ENCODE measurements at regions not wholly inside any gene's neighbourhood (a gene's known extent, or its start where the extent isn't known, plus 50 kb on each side); places are given as distances from the start of the nearest gene placed in this dataset.

- TF ChIP-seq MEF2A (IDR thresholded peaks at IDR 0.05; ENCODE audit: borderline replicate concordance, low read depth): no peak
- TF ChIP-seq POLR2AphosphoS5 (IDR thresholded peaks at IDR 0.05; ENCODE audit: low read depth, low read length): no peak
These were observed 60.5 kb upstream of the FAM216B start (continued) for GRCh38 chr13:42720858-42721219.

DNA sequence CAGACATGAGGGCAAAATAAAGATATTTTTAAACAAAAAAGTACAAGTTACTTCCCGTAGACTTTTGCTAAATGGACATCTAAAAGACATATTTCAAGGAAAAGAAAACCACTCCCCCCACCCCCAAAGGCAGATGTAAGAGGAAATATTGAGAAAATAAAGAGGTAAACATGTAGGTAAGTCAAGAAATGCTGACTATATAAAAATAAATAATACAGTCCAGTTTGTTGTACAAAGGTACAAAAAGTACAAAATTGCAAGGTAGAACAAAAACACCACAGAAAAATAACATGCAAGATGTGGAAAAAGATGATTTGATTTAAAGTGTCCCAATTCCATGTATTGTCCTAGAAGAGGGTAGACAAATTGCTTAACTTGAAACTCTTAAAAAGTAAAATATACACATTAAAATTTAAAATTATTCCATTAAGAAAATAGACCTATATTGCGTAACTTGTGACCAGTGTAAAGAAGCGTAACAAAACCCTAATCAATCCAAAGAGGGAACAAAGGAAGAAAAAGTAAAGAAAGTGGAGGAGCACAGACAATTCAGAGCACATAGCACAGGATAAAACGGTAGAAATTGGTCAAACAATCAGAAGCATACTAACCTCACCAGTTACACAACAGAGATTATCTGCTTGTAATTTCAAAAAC is 58.4 kb upstream of the FAM216B start:
- POLR2A ChIA-PET: no interaction called here
- DNase-seq: no peak
- 83% methylated on average over 4 of the region's 4 CpGs for WGBS (ENCODE audit: low lambda C conversion rate)

More for the DNA sequence above, 58.4 kb upstream of the FAM216B start:
- Histone ChIP-seq H3K36me3 (replicated peaks in 1 of 2; ENCODE audit: control insufficient read depth in 1 of 2, insufficient read depth in 2 of 2, low read length in 1 of 2) (no peaks in the 10 kb centered on the region), H3K79me2 (ENCODE audit: insufficient read depth) (no peaks in the 10 kb centered on the region), H3F3A (replicated peaks; ENCODE audit: insufficient read depth) (peaks cover 5% of the 10 kb centered on the region), H2AFZ (ENCODE audit: low read depth) (no peak overlapping the region), H3K4me1 (ENCODE audit: control insufficient read depth in 1 of 2, insufficient read depth in 2 of 2, low read depth in 1 of 2, low read length in 1 of 2) (peaks cover 0 to 6% of the 10 kb centered on the region in 2 experiments; a peak in 1 of 4 replicates), H3K9ac (no peak overlapping the region), H4K20me1 (ENCODE audit: insufficient read depth) (no peaks in the 10 kb centered on the region), H3K4me2 (no peak overlapping the region), H3K4me3 (ENCODE audit: low read depth in 2 of 2, low read length in 1 of 2) (no peak overlapping the region), H3K9me3 (no peaks in the 10 kb centered on the region), H3K27ac (ENCODE audit: low read depth in 2 of 2, low read length in 1 of 2) (no peak overlapping the region), H3K27me3 (ENCODE audit: insufficient read depth) (no peaks in the 10 kb centered on the region), H3K9me2 (no peaks in the 10 kb centered on the region)
- TF ChIP-seq EP300 (IDR thresholded peaks at IDR 0.05; ENCODE audit: borderline replicate concordance in 1 of 2, low read depth in 1 of 2, low read length in 1 of 2) (no peak), ELF1 (IDR thresholded peaks at IDR 0.05) (no peak), MXI1 (IDR thresholded peaks at IDR 0.05; ENCODE audit: low read depth, low read length) (no peak), RCOR1 (IDR thresholded peaks at IDR 0.05; ENCODE audit: low read length) (no peak), GABPA (IDR thresholded peaks at IDR 0.05; ENCODE audit: low read depth) (no peak), PBX3 (IDR thresholded peaks at IDR 0.05) (no peak), YY1 (IDR thresholded peaks at IDR 0.05; ENCODE audit: low read depth) (no peak), CHD2 (IDR thresholded peaks at IDR 0.05; ENCODE audit: low read length, partially characterized antibody) (no peak), TAF1 (IDR thresholded peaks at IDR 0.05; ENCODE audit: borderline replicate concordance, low read depth, low read length) (no peak), FOXJ3 (CRISPR knock-in tag; IDR thresholded peaks at IDR 0.05) (no peak), EZH2phosphoT487 (IDR thresholded peaks at IDR 0.05; ENCODE audit: borderline replicate concordance, low read depth) (no peak), SIN3A (IDR thresholded peaks at IDR 0.05; ENCODE audit: borderline replicate concordance, low read depth, low read length) (no peak), RFX5 (IDR thresholded peaks at IDR 0.05; ENCODE audit: low read length) (no peak), FOSL2 (IDR thresholded peaks at IDR 0.05; ENCODE audit: borderline replicate concordance, low read depth) (no peak)
- TF ChIP-seq, protein P1, sequence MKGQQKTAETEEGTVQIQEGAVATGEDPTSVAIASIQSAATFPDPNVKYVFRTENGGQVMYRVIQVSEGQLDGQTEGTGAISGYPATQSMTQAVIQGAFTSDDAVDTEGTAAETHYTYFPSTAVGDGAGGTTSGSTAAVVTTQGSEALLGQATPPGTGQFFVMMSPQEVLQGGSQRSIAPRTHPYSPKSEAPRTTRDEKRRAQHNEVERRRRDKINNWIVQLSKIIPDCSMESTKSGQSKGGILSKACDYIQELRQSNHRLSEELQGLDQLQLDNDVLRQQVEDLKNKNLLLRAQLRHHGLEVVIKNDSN (IDR thresholded peaks at IDR 0.05; ENCODE audit: borderline replicate concordance, low read depth): no peak
- TF ChIP-seq, protein P2, sequence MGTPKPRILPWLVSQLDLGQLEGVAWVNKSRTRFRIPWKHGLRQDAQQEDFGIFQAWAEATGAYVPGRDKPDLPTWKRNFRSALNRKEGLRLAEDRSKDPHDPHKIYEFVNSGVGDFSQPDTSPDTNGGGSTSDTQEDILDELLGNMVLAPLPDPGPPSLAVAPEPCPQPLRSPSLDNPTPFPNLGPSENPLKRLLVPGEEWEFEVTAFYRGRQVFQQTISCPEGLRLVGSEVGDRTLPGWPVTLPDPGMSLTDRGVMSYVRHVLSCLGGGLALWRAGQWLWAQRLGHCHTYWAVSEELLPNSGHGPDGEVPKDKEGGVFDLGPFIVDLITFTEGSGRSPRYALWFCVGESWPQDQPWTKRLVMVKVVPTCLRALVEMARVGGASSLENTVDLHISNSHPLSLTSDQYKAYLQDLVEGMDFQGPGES (IDR thresholded peaks at IDR 0.05; ENCODE audit: low read depth, low read length): no peak
- TF ChIP-seq, protein P3, sequence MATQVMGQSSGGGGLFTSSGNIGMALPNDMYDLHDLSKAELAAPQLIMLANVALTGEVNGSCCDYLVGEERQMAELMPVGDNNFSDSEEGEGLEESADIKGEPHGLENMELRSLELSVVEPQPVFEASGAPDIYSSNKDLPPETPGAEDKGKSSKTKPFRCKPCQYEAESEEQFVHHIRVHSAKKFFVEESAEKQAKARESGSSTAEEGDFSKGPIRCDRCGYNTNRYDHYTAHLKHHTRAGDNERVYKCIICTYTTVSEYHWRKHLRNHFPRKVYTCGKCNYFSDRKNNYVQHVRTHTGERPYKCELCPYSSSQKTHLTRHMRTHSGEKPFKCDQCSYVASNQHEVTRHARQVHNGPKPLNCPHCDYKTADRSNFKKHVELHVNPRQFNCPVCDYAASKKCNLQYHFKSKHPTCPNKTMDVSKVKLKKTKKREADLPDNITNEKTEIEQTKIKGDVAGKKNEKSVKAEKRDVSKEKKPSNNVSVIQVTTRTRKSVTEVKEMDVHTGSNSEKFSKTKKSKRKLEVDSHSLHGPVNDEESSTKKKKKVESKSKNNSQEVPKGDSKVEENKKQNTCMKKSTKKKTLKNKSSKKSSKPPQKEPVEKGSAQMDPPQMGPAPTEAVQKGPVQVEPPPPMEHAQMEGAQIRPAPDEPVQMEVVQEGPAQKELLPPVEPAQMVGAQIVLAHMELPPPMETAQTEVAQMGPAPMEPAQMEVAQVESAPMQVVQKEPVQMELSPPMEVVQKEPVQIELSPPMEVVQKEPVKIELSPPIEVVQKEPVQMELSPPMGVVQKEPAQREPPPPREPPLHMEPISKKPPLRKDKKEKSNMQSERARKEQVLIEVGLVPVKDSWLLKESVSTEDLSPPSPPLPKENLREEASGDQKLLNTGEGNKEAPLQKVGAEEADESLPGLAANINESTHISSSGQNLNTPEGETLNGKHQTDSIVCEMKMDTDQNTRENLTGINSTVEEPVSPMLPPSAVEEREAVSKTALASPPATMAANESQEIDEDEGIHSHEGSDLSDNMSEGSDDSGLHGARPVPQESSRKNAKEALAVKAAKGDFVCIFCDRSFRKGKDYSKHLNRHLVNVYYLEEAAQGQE (IDR thresholded peaks at IDR 0.05; ENCODE audit: low read depth, low read length): no peak
- CTCF ChIA-PET: no interaction called here
